Heart left ventricle (tissue), 13 donors: ENCODE measurements at regions not wholly inside any gene's neighbourhood (a gene's known extent, or its start where the extent isn't known, plus 50 kb on each side); places are given as distances from the start of the nearest gene placed in this dataset.

Experiments used
- POLR2A ChIP-seq, 2 donors: fragments of 450-650 bp; IDR thresholded peaks; one replicate each; pipeline ENCODE4 v1.6.1; 2017; ENCODE audit warnings: antibody characterized with exemption in 2 of 2, mild to moderate bottlenecking in 2 of 2, moderate library complexity in 2 of 2
- TF ChIP-seq, protein P1 (sequence below), 12 donors: fragments of 200-600 bp; sonication (generic) in 4 of 12; IDR thresholded peaks; one replicate each; pipeline versions ENCODE4 v1.5.0 to v1.8.0; 2018 to 2022; ENCODE audit warnings: antibody characterized with exemption in 12 of 12, mild to moderate bottlenecking in 5 of 12
- donor health status: ischemic (EF 13 %, LVEDD 7.1; RV severe dilation, severe dysfunction).
- donor health status: DM: no; HTN: yes; CAD: no.
- donor health status: DM: no; HTN: no; CAD: no.
- donor health status: ischemic (EF 25% LVEDD 6.9; RV normal size, moderate dysfunction).
- donor health status: ischemic (EF 25% LVEDD 5.7; RV mildly dilated, moderate dysfunction).
- donor health status: ischemic (EF 35%, LVEDD 5.7; RV mildly dilated, moderate dysfunction).
- donor health status: nonischemic (EF 11% LVEDD 7.7; RV severe dilation, severe dysfunction).
- donor health status: DM: yes; HTN: yes; CAD: no.
- donor health status: PGD.
- donor health status: ischemic (EF 29% LVEDD 5.4; RV normal size, mild dysfunction).
- donor health status: nonischemic (EF 23%, LVEDD 6.1; RV moderate dilation, normal function).

DNA sequence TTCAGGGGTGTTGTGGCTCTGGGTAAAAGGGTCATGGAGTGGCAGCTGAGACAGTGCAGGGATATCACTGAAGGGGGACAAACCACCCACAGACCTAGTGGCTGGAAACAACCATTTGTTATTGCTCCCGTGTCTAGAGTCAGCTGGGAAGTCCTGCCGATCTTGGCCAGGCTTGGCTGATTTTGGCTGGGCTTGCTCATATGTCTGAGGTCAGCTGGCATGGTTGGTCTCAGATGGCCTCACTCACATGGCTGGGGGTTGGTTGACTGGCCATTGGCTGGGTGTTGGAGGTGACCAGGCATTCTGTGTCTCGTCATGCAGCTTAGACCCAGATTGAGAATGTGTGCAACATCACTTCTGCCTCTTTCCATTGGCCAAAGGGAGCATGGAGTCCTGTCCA is 203.8 kb upstream of the POU3F1 start:
- TF ChIP-seq, protein P1, sequence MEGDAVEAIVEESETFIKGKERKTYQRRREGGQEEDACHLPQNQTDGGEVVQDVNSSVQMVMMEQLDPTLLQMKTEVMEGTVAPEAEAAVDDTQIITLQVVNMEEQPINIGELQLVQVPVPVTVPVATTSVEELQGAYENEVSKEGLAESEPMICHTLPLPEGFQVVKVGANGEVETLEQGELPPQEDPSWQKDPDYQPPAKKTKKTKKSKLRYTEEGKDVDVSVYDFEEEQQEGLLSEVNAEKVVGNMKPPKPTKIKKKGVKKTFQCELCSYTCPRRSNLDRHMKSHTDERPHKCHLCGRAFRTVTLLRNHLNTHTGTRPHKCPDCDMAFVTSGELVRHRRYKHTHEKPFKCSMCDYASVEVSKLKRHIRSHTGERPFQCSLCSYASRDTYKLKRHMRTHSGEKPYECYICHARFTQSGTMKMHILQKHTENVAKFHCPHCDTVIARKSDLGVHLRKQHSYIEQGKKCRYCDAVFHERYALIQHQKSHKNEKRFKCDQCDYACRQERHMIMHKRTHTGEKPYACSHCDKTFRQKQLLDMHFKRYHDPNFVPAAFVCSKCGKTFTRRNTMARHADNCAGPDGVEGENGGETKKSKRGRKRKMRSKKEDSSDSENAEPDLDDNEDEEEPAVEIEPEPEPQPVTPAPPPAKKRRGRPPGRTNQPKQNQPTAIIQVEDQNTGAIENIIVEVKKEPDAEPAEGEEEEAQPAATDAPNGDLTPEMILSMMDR (IDR thresholded peaks at IDR 0.05) = no peak
- TF ChIP-seq POLR2A (IDR thresholded peaks at IDR 0.05) = no peak
